HG03558 (cell line): ENCODE measurements at regions not wholly inside any gene's neighbourhood (a gene's known extent, or its start where the extent isn't known, plus 50 kb on each side); places are given as distances from the start of the nearest gene placed in this dataset.

ENCODE experiments used
- ATAC-seq: cut with Tn5 transposase; IDR thresholded peaks from one replicate; pipeline ENCODE4 v1.9.1; 2021; ENCODE audit warnings: moderate number of reproducible peaks; ENCODE audit not compliant: unreplicated experiment; ENCODE audit errors: extremely low read depth

DNA sequence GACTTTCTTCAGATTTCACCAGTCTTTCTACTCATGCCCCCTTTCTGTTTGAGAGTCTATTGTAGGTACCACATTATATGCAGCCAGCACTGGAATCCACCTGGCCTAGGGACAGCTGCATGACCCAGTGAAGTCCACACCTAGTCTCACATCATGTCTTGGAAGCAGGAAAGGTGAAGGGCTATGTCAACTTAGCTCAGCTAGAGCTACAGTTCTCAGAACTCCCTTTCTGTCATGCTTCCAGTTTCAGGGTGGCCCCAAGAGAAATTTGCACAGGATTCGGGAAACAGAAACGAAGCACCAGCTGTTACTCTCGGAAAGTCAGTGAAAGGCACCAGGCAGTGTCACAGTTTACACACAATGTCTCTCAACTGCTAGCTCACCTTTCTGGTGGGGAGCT is 51.6 kb upstream of the NLRP1 start:
- no peak for ATAC-seq

- no peak for ATAC-seq
Observed at GRCh38 chr17:5638596-5638995, 54.3 kb upstream of the NLRP1 start.

- ATAC-seq: no peak
Observed at GRCh38 chr17:5640726-5641125, 56.4 kb upstream of the NLRP1 start.

- ATAC-seq: no peak
Observed at GRCh38 chr17:5642752-5643151, 58.4 kb upstream of the NLRP1 start.

DNA sequence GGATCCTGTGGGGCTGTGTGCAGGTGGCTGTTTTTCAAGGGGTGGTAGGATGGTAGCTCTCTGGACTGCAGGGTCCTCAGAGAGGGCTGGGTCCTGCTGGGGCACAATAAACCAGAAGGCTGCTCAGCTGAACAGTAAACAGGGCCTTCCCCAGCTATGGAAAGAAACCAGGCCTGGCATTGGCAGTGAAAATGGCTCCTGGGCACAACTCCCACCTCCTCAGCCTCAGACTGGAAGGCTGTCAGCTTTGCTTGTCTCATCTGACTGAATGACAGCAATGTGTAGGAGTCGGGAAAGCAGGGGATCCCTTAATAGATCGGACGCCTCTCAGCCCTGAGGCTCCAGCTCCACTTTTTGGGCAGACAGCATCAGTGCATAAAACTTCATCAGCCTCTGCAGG is 59.8 kb upstream of the NLRP1 start:
- no peak for ATAC-seq

DNA sequence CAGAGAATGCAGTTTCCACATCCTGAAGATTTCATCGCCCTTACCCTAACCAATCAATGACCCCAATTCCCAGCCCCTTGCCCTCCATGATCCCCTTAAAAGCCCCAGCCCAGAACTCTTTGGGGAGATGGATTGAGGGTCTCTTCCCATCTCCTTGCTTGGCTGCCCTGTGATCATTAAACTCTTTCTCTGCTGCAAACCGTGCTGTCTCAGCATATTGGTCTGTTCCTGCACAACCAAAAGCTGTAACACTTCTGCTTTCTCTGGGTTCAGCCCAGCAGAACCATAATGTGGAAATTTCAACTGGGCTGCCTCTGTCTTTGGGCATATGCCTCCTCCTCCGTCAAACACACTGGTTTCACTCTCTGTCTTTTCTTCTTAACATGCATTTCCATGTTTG is 67.0 kb upstream of the NLRP1 start:
- no peak for ATAC-seq

DNA sequence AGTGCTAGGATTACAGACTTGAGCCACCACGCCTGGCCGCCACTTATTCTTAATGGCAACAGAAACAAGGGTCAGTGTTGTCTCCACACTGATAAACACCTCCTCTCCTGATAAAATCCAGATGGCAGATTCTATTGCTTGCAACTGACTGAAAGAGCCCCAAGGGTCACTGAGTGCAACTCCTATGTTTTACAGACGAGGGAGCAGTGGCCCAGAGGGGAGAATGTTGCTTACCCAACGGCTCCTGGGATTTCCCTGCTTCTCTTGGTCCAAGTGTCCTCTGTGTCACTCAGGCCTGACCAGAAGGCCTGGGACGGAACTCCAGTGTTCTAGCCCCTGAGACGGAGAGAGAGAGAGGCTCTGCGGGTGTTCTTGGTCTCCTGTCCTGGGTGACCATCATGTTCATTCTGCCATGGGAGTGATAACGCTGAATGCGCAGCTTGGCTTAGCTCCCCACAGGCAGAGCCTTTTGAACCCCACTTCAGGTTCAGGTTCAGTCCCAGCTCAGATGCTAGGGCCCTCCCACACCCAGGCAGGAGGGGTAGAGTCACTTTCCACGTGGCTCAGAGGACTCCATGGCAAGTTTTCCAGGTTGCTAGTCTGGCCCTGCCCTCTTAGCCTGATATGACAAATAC is 77.3 kb upstream of the NLRP1 start:
- no peak for ATAC-seq

GRCh38 chr17:5662409-5663085 is 78.2 kb upstream of the NLRP1 start:
- no peak for ATAC-seq

- no peak for ATAC-seq
Observed at GRCh38 chr17:5665164-5665563, 80.9 kb upstream of the NLRP1 start.

- ATAC-seq: no peak
Observed at GRCh38 chr17:5667871-5668270, 83.6 kb upstream of the NLRP1 start.

GRCh38 chr17:5668557-5669138 is 84.3 kb upstream of the NLRP1 start:
- no peak for ATAC-seq

DNA sequence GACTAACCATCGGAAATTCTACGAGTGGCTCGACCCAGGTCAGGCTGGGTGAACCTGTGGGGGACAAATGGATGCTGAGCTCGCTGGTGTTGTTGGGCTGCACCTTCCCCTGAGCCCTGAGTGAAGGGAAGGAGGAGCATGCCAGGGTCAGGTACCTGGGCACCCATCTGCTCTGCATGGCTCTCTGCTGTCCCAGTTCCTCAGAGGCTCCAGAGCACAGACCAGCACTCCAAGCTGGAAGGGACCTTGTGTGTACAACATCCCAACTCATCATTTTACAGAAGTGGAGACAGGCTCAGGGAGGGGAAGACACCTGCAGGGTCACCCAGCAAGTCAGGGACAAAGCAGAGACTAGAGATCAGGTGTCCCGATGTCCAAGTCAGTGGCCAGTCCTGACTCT is 84.9 kb upstream of the NLRP1 start:
- no peak for ATAC-seq

- no peak for ATAC-seq
Observed at GRCh38 chr17:5672141-5672540, 87.8 kb upstream of the NLRP1 start.

DNA sequence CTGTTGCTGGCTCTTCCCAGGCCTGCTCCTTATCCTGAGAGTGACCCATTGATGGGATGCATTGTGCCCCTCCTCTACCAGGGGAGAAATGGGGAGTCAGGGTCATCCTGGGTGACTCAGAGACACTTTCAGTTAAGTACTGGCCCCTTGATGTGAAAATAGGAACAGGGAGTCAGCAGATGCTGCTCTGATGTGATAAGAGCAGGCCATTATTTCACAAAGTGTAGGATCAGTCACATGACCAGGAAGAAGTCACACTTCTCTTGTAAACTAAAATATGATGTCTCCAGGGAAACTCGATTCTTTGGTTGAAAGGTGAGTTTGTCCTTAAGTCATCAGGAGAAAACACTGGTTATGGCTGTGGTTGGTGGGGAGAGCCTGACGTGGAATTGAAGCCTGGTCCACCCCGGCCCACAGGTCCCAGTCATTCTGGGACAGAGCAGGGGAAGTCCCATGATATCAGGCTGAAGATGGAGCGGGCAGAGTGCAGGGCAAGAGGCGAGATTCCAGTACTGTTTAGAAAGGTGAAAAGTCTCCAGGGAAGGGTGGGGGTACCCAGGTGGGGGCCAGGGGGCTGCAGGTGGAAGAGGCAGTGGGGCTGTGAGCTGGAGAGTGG is 88.6 kb upstream of the NLRP1 start:
- no peak for ATAC-seq

DNA sequence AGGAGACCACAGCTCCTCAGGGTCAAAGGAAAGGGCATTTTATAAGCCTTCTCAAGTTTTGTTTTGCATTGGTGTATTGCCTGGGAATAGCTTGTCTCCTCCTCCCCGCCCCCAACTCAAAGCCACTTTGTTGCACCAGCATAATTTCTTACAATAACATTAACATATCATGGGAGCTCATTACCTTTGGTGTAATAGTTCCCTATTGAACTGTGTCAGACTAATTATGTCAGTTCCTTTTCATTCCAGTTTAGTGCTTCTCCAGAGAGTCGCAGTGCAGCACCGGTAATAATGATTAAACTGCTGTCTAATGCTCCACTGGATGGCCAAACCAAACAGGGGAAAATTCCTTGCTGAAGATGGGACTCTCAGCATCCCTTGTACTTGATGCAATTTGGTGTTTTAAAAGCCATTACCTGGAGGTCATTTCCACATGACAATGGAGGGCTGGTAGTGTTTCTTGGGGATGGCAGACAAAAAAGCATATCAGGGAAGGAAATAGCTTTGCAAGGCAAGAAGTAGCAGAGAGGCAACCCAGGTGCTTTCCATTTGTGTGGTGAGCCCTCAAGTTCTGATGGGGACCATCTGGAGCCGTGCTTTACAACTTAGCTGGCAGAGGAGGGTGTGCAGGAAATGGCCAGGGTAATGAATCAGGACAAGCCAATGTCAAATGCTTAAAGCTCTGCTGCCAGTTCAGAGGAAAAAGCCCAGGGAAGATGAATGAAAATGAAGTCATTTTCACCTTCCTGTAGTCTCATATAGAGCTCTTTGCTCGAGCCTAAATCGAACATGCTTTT is 91.5 kb upstream of the NLRP1 start:
- ATAC-seq: no peak

- ATAC-seq: no peak
Observed at GRCh38 chr17:5677620-5678019, 93.3 kb upstream of the NLRP1 start.

GRCh38 chr17:5678171-5678570 is 93.9 kb upstream of the NLRP1 start:
- no peak for ATAC-seq

DNA sequence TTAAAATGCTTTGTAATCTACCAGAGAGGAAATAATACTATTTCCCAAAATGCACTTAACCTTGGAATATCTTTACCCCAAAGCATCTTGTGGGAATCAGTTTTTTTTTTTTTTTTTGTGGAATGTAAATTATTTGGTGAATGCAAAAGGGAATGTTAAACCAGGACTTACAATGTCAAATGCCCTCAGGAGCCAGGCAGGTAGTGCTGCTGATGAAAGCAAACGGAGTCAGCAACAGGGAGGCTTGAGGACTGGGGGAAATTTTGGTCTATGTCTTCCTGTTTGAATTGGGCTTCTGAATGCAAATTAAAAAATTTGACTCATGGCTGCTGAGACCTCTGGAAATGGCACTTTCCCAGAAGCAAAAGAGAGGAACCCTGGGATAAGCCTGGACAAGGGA is 96.5 kb upstream of the NLRP1 start:
- no peak for ATAC-seq

DNA sequence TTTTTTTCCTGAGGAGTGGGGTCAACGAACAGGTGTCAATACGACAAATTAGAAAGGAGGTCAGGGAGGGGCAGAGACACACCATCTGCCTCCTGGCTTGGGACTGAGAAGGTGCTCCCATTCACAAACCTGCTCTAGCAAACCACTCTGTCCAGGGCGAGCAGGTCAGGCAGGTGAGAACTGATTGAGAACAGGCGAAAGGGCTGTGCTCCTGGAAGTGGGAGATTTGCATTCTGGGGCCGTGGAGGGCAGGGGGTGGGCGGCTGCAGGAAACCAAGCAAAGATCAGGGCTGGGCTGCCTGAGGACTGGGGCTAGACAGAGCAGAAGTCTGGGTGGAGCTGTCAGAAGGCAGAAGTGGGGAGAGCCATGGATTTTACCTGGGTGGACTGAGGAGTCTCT is 98.9 kb upstream of the NLRP1 start:
- ATAC-seq: no peak

DNA sequence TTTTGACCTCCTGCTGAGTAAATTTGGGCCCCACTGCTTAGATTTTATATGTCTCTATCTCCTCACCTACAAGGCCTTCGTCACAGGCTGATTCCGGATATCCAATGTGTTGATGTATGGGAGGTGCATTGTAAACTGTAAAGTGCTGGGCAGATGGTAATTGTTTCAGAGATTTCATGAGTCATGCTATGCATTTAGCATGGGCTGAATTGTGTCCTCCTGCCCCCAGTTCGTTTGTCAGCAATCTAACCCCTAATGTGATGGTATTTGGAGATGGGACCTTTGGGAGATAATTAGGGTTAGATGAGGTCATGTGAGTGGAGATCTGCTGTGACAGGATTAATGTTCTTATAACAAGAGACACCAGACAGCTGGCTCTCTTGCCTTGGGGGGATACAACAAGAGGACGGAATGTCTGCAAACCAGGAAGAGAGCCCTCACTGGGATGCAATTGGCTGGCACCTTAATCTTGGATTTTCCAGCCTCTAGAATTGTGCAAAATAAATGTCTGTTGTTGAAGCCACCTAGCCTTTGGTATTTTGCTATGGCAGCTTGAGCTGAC is 101.8 kb upstream of the NLRP1 start:
- ATAC-seq: no peak
